ENCODE measurements at regions not wholly inside any gene's neighbourhood (a gene's known extent, or its start where the extent isn't known, plus 50 kb on each side); places are given as distances from the start of the nearest gene placed in this dataset.
"Not testable (repeated sequence)": the region's sequence is repeated elsewhere in the genome, so short reads cannot be mapped to it uniquely, and the experiment has no call there.

- Histone ChIP-seq H3K27ac (replicated peaks) (no peak overlapping the region), H3K4me3 (replicated peaks; ENCODE audit: insufficient read depth, low read length) (no peak overlapping the region), H3K27me3 (ENCODE audit: insufficient read depth, poor library complexity, severe bottlenecking) (no peaks in the 10 kb centered on the region)
- TF ChIP-seq GABPA (IDR thresholded peaks at IDR 0.05; ENCODE audit: low read depth) (no peak), SPI1 (IDR thresholded peaks at IDR 0.05; ENCODE audit: borderline replicate concordance, low read depth) (no peak), POLR2AphosphoS5 (IDR thresholded peaks at IDR 0.05; ENCODE audit: low read depth) (no peak)
- TF ChIP-seq, protein P1, sequence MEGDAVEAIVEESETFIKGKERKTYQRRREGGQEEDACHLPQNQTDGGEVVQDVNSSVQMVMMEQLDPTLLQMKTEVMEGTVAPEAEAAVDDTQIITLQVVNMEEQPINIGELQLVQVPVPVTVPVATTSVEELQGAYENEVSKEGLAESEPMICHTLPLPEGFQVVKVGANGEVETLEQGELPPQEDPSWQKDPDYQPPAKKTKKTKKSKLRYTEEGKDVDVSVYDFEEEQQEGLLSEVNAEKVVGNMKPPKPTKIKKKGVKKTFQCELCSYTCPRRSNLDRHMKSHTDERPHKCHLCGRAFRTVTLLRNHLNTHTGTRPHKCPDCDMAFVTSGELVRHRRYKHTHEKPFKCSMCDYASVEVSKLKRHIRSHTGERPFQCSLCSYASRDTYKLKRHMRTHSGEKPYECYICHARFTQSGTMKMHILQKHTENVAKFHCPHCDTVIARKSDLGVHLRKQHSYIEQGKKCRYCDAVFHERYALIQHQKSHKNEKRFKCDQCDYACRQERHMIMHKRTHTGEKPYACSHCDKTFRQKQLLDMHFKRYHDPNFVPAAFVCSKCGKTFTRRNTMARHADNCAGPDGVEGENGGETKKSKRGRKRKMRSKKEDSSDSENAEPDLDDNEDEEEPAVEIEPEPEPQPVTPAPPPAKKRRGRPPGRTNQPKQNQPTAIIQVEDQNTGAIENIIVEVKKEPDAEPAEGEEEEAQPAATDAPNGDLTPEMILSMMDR (IDR thresholded peaks at IDR 0.05; ENCODE audit: insufficient read depth, low read length): no peak
- TF ChIP-seq, protein P2, sequence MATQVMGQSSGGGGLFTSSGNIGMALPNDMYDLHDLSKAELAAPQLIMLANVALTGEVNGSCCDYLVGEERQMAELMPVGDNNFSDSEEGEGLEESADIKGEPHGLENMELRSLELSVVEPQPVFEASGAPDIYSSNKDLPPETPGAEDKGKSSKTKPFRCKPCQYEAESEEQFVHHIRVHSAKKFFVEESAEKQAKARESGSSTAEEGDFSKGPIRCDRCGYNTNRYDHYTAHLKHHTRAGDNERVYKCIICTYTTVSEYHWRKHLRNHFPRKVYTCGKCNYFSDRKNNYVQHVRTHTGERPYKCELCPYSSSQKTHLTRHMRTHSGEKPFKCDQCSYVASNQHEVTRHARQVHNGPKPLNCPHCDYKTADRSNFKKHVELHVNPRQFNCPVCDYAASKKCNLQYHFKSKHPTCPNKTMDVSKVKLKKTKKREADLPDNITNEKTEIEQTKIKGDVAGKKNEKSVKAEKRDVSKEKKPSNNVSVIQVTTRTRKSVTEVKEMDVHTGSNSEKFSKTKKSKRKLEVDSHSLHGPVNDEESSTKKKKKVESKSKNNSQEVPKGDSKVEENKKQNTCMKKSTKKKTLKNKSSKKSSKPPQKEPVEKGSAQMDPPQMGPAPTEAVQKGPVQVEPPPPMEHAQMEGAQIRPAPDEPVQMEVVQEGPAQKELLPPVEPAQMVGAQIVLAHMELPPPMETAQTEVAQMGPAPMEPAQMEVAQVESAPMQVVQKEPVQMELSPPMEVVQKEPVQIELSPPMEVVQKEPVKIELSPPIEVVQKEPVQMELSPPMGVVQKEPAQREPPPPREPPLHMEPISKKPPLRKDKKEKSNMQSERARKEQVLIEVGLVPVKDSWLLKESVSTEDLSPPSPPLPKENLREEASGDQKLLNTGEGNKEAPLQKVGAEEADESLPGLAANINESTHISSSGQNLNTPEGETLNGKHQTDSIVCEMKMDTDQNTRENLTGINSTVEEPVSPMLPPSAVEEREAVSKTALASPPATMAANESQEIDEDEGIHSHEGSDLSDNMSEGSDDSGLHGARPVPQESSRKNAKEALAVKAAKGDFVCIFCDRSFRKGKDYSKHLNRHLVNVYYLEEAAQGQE (IDR thresholded peaks at IDR 0.05; ENCODE audit: insufficient replicate concordance, low read depth): no peak
- DNase-seq (ENCODE audit: low read depth in 1 of 2, low spot score in 1 of 2): no peak
Observed at GRCh38 chr5:89055695-89056085, 172.7 kb upstream of the MEF2C start.

GRCh38 chr5:89055015-89055694 lies 172.2 kb upstream of the MEF2C start:
- H3K4me3 ChIP-seq (replicated peaks; ENCODE audit: insufficient read depth, low read length): no peak overlapping the region

GRCh38 chr5:89053547-89053946 lies 170.6 kb upstream of the MEF2C start:
- no peak for TF ChIP-seq GABPA (IDR thresholded peaks at IDR 0.05; ENCODE audit: low read depth)
- TF ChIP-seq, protein P2 (IDR thresholded peaks at IDR 0.05; ENCODE audit: insufficient replicate concordance, low read depth): no peak
- TF ChIP-seq, protein P1 (IDR thresholded peaks at IDR 0.05; ENCODE audit: insufficient read depth, low read length): no peak
- TF ChIP-seq SPI1 (IDR thresholded peaks at IDR 0.05; ENCODE audit: borderline replicate concordance, low read depth): no peak
- TF ChIP-seq POLR2AphosphoS5 (IDR thresholded peaks at IDR 0.05; ENCODE audit: low read depth): no peak
- DNase-seq (ENCODE audit: low read depth in 1 of 2, low spot score in 1 of 2): no peak
- Histone ChIP-seq H3K4me3 (replicated peaks; ENCODE audit: insufficient read depth, low read length) (no peak overlapping the region), H3K27ac (replicated peaks) (no peak overlapping the region), H3K27me3 (ENCODE audit: insufficient read depth, poor library complexity, severe bottlenecking) (no peaks in the 10 kb centered on the region)

More at GRCh38 chr5:89055015-89055694, 172.2 kb upstream of the MEF2C start:
- Histone ChIP-seq H3K27me3 (ENCODE audit: insufficient read depth, poor library complexity, severe bottlenecking) (no peaks in the 10 kb centered on the region), H3K27ac (replicated peaks) (no peak overlapping the region)
- TF ChIP-seq SPI1 (IDR thresholded peaks at IDR 0.05; ENCODE audit: borderline replicate concordance, low read depth) (no peak), POLR2AphosphoS5 (IDR thresholded peaks at IDR 0.05; ENCODE audit: low read depth) (no peak), GABPA (IDR thresholded peaks at IDR 0.05; ENCODE audit: low read depth) (no peak)
- TF ChIP-seq, protein P2 (IDR thresholded peaks at IDR 0.05; ENCODE audit: insufficient replicate concordance, low read depth): no peak
- TF ChIP-seq, protein P1 (IDR thresholded peaks at IDR 0.05; ENCODE audit: insufficient read depth, low read length): no peak
- DNase-seq (ENCODE audit: low read depth in 1 of 2, low spot score in 1 of 2): no peak

DNA sequence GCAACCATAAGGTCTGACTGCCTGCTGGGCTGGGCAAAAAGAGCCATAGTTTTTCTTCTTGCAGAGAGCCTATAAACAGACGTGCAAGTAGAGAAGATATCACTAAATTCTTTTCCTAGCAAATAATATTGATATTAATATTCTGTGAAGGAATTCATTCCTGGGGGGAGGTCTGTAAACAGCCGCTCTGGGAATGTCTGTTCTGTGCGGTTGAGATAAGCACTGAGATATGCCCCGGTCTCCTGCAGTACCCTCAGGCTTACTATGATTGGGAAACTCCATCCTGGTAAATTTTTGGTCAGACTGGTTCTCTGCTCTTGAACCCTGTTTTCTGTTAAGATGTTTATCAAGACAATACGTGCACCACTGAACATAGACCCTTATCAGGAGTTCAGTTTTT lies 167.1 kb upstream of the MEF2C start:
- not testable (repeated sequence) for H3K27ac ChIP-seq (replicated peaks); H3K4me3 ChIP-seq (replicated peaks; ENCODE audit: insufficient read depth, low read length); H3K27me3 ChIP-seq (ENCODE audit: insufficient read depth, poor library complexity, severe bottlenecking); DNase-seq (ENCODE audit: low read depth in 1 of 2, low spot score in 1 of 2)
